A673 (cell line): ENCODE measurements at regions not wholly inside any gene's neighbourhood (a gene's known extent, or its start where the extent isn't known, plus 50 kb on each side); places are given as distances from the start of the nearest gene placed in this dataset.

Source experiments
- BruUV-seq: library from RNA; stranded (reverse); fragments of 400-500 nt; replicated peaks from 2 replicates; lab custom pipeline; 2021; lab: Mats Ljungman, UMichigan
- CTCF ChIA-PET: fragments of 300-600 bp; sonication (Branson Sonifier 250); formaldehyde crosslinking; loops from one replicate; lab custom pipeline; 2022; ENCODE audit warnings: antibody characterized with exemption; lab: Charles Lee
- POLR2A ChIA-PET: fragments of 300-600 bp; sonication (Branson Sonifier 250); formaldehyde crosslinking; loops from one replicate; lab custom pipeline; 2022; ENCODE audit warnings: antibody characterized with exemption; ENCODE audit not compliant: low non-redundant PET; lab: Charles Lee
- DNase-seq: peaks from one replicate; pipeline ENCODE4 v3.0.0-alpha.2; 2015; ENCODE audit warnings: low spot score
- H3K27ac ChIP-seq: fragments of 200-600 bp; sonication (generic); 2 replicates; pipeline ENCODE4 v1.5.1; 2016; ENCODE audit warnings: mixed run types, low read depth, mild to moderate bottlenecking, mixed read lengths, antibody characterized with exemption, low read length; ENCODE audit not compliant: poor library complexity, severe bottlenecking
- H3K27me3 ChIP-seq: fragments of 200-600 bp; sonication (generic); replicated peaks from 2 replicates; pipeline ENCODE4 v1.6.1; 2017; ENCODE audit warnings: mixed run types, low read depth, mild to moderate bottlenecking, mixed read lengths, antibody characterized with exemption, low read length; ENCODE audit not compliant: insufficient read depth, poor library complexity
- H3K36me3 ChIP-seq: fragments of 200-600 bp; sonication (generic); 2 replicates; pipeline ENCODE4 v1.6.1; 2016; ENCODE audit warnings: mixed run types, mild to moderate bottlenecking, mixed read lengths, antibody characterized with exemption, low read length; ENCODE audit not compliant: insufficient read depth, poor library complexity, severe bottlenecking
- H3K4me1 ChIP-seq: fragments of 200-600 bp; sonication (generic); 2 replicates; pipeline ENCODE4 v1.6.1; 2017; ENCODE audit warnings: mixed run types, mild to moderate bottlenecking, mixed read lengths, antibody characterized with exemption, low read length; ENCODE audit not compliant: insufficient read depth, poor library complexity, severe bottlenecking
- H3K4me3 ChIP-seq: fragments of 200-600 bp; sonication (generic); 2 replicates; pipeline ENCODE4 v1.5.1; 2016; ENCODE audit warnings: low read depth, mixed run types, mild to moderate bottlenecking, mixed read lengths, low read length; ENCODE audit not compliant: poor library complexity, severe bottlenecking
- H3K9me3 ChIP-seq: fragments of 200-600 bp; sonication (generic); 2 replicates; pipeline ENCODE4 v1.6.1; 2016; ENCODE audit warnings: mixed run types, low read depth, mild to moderate bottlenecking, mixed read lengths, antibody characterized with exemption, low read length; ENCODE audit not compliant: poor library complexity, severe bottlenecking
- EZH2 ChIP-seq: fragments of 200-600 bp; sonication (generic); IDR thresholded peaks from 2 replicates; pipeline ENCODE4 v1.6.1; 2017; ENCODE audit warnings: borderline replicate concordance, low read depth, mild to moderate bottlenecking, mixed read lengths, antibody characterized with exemption, low read length; ENCODE audit not compliant: poor library complexity, severe bottlenecking
- intact Hi-C: fragments of 100-400 bp; cut with micrococcal nuclease; formaldehyde crosslinking; loops from one replicate; pipeline ENCODE4 v1.10.0; 2022; ENCODE audit not compliant: unreplicated experiment
- TF ChIP-seq, protein P1 (sequence below): fragments of 300-800, 200-600 bp; sonication (generic); conservative IDR thresholded peaks from 2 replicates; pipeline ENCODE4 v1.5.1; 2017; ENCODE audit warnings: low read depth, mild to moderate bottlenecking, antibody characterized with exemption, low read length, moderate library complexity, mixed read lengths

GRCh38 chr19:34577531-34578101, 96.1 kb downstream of the WTIP start:
- Histone ChIP-seq H3K4me1 (no peaks in the 10 kb centered on the region), H3K27ac (no peak overlapping the region), H3K9me3 (no peaks in the 10 kb centered on the region), H3K27me3 (no peaks in the 10 kb centered on the region), H3K36me3 (no peaks in the 10 kb centered on the region), H3K4me3 (no peak overlapping the region)
- intact Hi-C loops: no loop called here
- no TSS peak for BruUV-seq
- DNase-seq: no peak
- ChIA-PET CTCF (no interaction called here), POLR2A (no interaction called here)
- TF ChIP-seq, protein P1, sequence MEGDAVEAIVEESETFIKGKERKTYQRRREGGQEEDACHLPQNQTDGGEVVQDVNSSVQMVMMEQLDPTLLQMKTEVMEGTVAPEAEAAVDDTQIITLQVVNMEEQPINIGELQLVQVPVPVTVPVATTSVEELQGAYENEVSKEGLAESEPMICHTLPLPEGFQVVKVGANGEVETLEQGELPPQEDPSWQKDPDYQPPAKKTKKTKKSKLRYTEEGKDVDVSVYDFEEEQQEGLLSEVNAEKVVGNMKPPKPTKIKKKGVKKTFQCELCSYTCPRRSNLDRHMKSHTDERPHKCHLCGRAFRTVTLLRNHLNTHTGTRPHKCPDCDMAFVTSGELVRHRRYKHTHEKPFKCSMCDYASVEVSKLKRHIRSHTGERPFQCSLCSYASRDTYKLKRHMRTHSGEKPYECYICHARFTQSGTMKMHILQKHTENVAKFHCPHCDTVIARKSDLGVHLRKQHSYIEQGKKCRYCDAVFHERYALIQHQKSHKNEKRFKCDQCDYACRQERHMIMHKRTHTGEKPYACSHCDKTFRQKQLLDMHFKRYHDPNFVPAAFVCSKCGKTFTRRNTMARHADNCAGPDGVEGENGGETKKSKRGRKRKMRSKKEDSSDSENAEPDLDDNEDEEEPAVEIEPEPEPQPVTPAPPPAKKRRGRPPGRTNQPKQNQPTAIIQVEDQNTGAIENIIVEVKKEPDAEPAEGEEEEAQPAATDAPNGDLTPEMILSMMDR: no peak
- TF ChIP-seq EZH2: no peak

DNA sequence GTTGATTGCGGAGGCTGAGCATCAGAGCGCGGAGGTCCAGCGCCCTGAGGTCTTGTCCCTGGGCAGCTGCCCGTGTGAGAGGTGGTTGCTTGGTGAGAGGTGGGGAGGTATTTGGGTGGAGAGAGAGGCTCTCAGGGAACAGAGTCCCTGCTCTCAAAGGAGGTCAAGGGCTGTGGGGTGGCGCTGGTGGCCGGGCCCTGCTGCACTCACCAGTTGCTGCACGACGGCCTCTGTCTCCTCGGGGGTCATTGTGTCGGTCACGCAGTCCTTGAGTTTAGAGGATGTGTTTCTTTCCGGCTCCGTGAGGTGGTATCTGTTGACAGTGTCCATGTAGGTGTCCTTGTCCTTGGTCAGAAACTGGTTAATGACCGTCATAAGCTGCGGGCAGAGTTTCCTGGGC, 95.5 kb downstream of the WTIP start:
- ChIA-PET POLR2A (no interaction called here), CTCF (no interaction called here)
- BruUV-seq: no TSS peak
- Histone ChIP-seq H3K36me3 (no peaks in the 10 kb centered on the region), H3K27ac (no peak overlapping the region), H3K9me3 (no peaks in the 10 kb centered on the region), H3K4me1 (no peaks in the 10 kb centered on the region), H3K27me3 (no peaks in the 10 kb centered on the region), H3K4me3 (no peak overlapping the region)
- intact Hi-C loops: no loop called here
- no peak for TF ChIP-seq EZH2
- TF ChIP-seq, protein P1: no peak
- DNase-seq: no peak

GRCh38 chr19:34576292-34576691, 94.7 kb downstream of the WTIP start:
- TF ChIP-seq, protein P1: no peak
- TF ChIP-seq EZH2: no peak
- Histone ChIP-seq H3K9me3 (no peaks in the 10 kb centered on the region), H3K27ac (no peak overlapping the region), H3K4me1 (no peaks in the 10 kb centered on the region), H3K36me3 (no peaks in the 10 kb centered on the region), H3K27me3 (no peaks in the 10 kb centered on the region), H3K4me3 (no peak overlapping the region)
- no peak for DNase-seq
- BruUV-seq: no TSS peak
- intact Hi-C loops: no loop called here
- POLR2A ChIA-PET: no interaction called here
- CTCF ChIA-PET: no interaction called here
